Prostate gland (tissue), 2 donors: ENCODE measurements at regions not wholly inside any gene's neighbourhood (a gene's known extent, or its start where the extent isn't known, plus 50 kb on each side); places are given as distances from the start of the nearest gene placed in this dataset.

Source experiments
- DNase-seq: peaks from one replicate; pipeline ENCODE4 v3.0.0-alpha.2; 2019; ENCODE audit warnings: low spot score
- H3K27ac ChIP-seq, 2 donors: fragments of 200-600 bp; sonication (generic); 2 replicates each; pipeline ENCODE4 v1.5.1; 2017 to 2019
- H3K27me3 ChIP-seq: fragments of 200-600 bp; sonication (generic); replicated peaks from 2 replicates; pipeline ENCODE4 v1.5.1; 2019; ENCODE audit not compliant: insufficient read depth
- H3K36me3 ChIP-seq, 2 donors: fragments of 200-600 bp; sonication (generic); 1 replicate in 1 of 2; 2 replicates in 1 of 2; pipeline versions ENCODE4 v1.5.1 to v1.8.1; 2017 to 2019
- H3K4me1 ChIP-seq: fragments of 200-600 bp; sonication (generic); replicated peaks from 2 replicates; pipeline ENCODE4 v1.5.1; 2019
- H3K4me3 ChIP-seq, 2 donors: fragments of 200-600 bp; sonication (generic); 2 replicates each; pipeline ENCODE4 v1.5.1; 2017 to 2019
- H3K9me3 ChIP-seq: fragments of 200-600 bp; sonication (generic); 2 replicates; pipeline ENCODE4 v1.5.1; 2017
- CTCF ChIP-seq, 4 experiments: fragments of 200-600 bp in 2 of 4; fragments of 450-650 bp in 2 of 4; sonication (generic) in 2 of 4; IDR thresholded peaks; 1 replicate in 3 of 4; 2 replicates in 1 of 4; pipeline ENCODE4 v1.5.1; 2016 to 2019; ENCODE audit warnings: antibody characterized with exemption in 4 of 4, mild to moderate bottlenecking in 2 of 4, moderate library complexity in 2 of 4
- POLR2A ChIP-seq: fragments of 450-650 bp; IDR thresholded peaks from one replicate; pipeline ENCODE4 v1.6.1; 2016; ENCODE audit warnings: antibody characterized with exemption, mild to moderate bottlenecking
- POLR2AphosphoS5 ChIP-seq: sonication (generic); formaldehyde crosslinking; IDR thresholded peaks from one replicate; pipeline ENCODE4 v1.6.1; 2017; ENCODE audit warnings: antibody characterized with exemption
- WGBS: methylation state at CpG from one replicate; pipeline ENCODE4 v1.1.5; 2018; 5-methylcytosine and 5-hydroxymethylcytosine counted together
- intact Hi-C: fragments of 100-400 bp; cut with DNase I; formaldehyde crosslinking; loops from one replicate; pipeline ENCODE4 v1.14.2; 2022

GRCh38 chr3:191631496-191631895 lies 170.5 kb downstream of the PYDC2 start:
- Histone ChIP-seq H3K4me3 (no peak overlapping the region), H3K27me3 (no peaks in the 10 kb centered on the region), H3K4me1 (no peaks in the 10 kb centered on the region), H3K9me3 (no peaks in the 10 kb centered on the region), H3K27ac (no peak overlapping the region), H3K36me3 (no peaks in the 10 kb centered on the region)
- 90% methylated on average over 3 of the region's 3 CpGs for WGBS
- DNase-seq: no peak
- no peak for TF ChIP-seq POLR2A
- no peak for TF ChIP-seq CTCF (IDR thresholded peaks at IDR 0.05)
- TF ChIP-seq POLR2AphosphoS5: no peak
- intact Hi-C loops: no loop called here

GRCh38 chr3:191634902-191635301 lies 173.9 kb downstream of the PYDC2 start:
- Histone ChIP-seq H3K36me3 (no peaks in the 10 kb centered on the region), H3K27ac (no peak overlapping the region), H3K9me3 (no peaks in the 10 kb centered on the region), H3K27me3 (no peaks in the 10 kb centered on the region), H3K4me3 (no peak overlapping the region), H3K4me1 (no peaks in the 10 kb centered on the region)
- no peak for DNase-seq
- intact Hi-C loops: no loop called here
- WGBS: 52% methylated on average over 1 of the region's 1 CpG
- TF ChIP-seq POLR2AphosphoS5 (no peak), POLR2A (no peak), CTCF (IDR thresholded peaks at IDR 0.05) (no peak)

- no peaks in the 10 kb centered on the region for H3K36me3 ChIP-seq
- intact Hi-C loops: no loop called here
- TF ChIP-seq POLR2AphosphoS5 (no peak), CTCF (IDR thresholded peaks at IDR 0.05) (no peak), POLR2A (no peak)
- H3K4me1 ChIP-seq: no peaks in the 10 kb centered on the region
- H3K27me3 ChIP-seq: no peaks in the 10 kb centered on the region
- no peak for DNase-seq
- no peak overlapping the region for H3K27ac ChIP-seq
- no peak overlapping the region for H3K4me3 ChIP-seq
- H3K9me3 ChIP-seq: no peaks in the 10 kb centered on the region
These were observed 176.6 kb downstream of the PYDC2 start for GRCh38 chr3:191637611-191638010.

GRCh38 chr3:191641789-191642188 lies 180.8 kb downstream of the PYDC2 start:
- H3K9me3 ChIP-seq: no peaks in the 10 kb centered on the region
- no peak overlapping the region for H3K27ac ChIP-seq
- TF ChIP-seq POLR2A: no peak
- TF ChIP-seq CTCF (IDR thresholded peaks at IDR 0.05): no peak
- no peak for TF ChIP-seq POLR2AphosphoS5
- no peaks in the 10 kb centered on the region for H3K27me3 ChIP-seq
- WGBS: 95% methylated on average over 3 of the region's 3 CpGs
- no peaks in the 10 kb centered on the region for H3K4me1 ChIP-seq
- DNase-seq: no peak
- intact Hi-C loops: no loop called here
- H3K36me3 ChIP-seq: no peaks in the 10 kb centered on the region
- H3K4me3 ChIP-seq: no peak overlapping the region

GRCh38 chr3:191644291-191644690 lies 183.3 kb downstream of the PYDC2 start:
- Histone ChIP-seq H3K9me3 (no peaks in the 10 kb centered on the region), H3K27me3 (no peaks in the 10 kb centered on the region), H3K27ac (no peak overlapping the region), H3K4me1 (peaks cover 4% of the 10 kb centered on the region), H3K4me3 (no peak overlapping the region), H3K36me3 (no peaks in the 10 kb centered on the region)
- no peak for DNase-seq
- intact Hi-C loops: no loop called here
- TF ChIP-seq POLR2A (no peak), CTCF (IDR thresholded peaks at IDR 0.05) (no peak), POLR2AphosphoS5 (no peak)
- 83% methylated on average over 2 of the region's 2 CpGs for WGBS
